ENCODE measurements at regions not wholly inside any gene's neighbourhood (a gene's known extent, or its start where the extent isn't known, plus 50 kb on each side); places are given as distances from the start of the nearest gene placed in this dataset.

DNA sequence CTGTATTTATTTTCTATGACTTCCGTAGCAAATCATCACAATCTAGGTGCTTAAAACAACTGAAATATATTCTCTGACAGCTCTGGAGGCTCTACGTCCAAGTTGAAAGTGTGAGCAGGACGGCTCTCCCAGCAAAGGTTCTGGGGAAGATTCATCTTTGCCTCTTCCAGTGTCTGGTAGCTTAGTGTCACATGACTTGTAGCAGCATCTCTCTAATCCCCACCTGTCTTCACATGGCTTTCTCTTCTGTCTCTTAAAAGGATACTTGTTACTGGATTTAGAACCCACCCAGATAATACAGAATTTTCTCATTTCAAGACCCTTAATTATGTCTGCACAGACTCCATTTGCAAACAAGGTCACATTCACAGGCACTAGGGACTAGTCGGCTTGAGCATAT is 687.7 kb upstream of the RBFOX1 start:
- TF ChIP-seq ELF4 (IDR thresholded peaks at IDR 0.05) (no peak), FOXA1 (IDR thresholded peaks at IDR 0.05) (no peak), L3MBTL2 (conservative IDR thresholded peaks at IDR 0.05) (no peak)
- ChIA-PET POLR2A (no interaction called here), CTCF (no interaction called here)
- no peak for DNase-seq (ENCODE audit: extremely low spot score)

GRCh38 chr16:6643080-6643686 is 689.5 kb upstream of the RBFOX1 start:
- ChIA-PET POLR2A (no interaction called here), CTCF (no interaction called here)
- peak; percentile 15 for DNase-seq (ENCODE audit: extremely low spot score)
- TF ChIP-seq CTBP1 (IDR thresholded peaks at IDR 0.05; ENCODE audit: borderline replicate concordance) (no peak), NFRKB (IDR thresholded peaks at IDR 0.05) (no peak), L3MBTL2 (conservative IDR thresholded peaks at IDR 0.05) (no peak), FOXK2 (IDR thresholded peaks at IDR 0.05) (no peak), HDGF (IDR thresholded peaks at IDR 0.05; ENCODE audit: borderline replicate concordance) (no peak), ELF4 (IDR thresholded peaks at IDR 0.05) (no peak), ARNT (IDR thresholded peaks at IDR 0.05) (no peak), BHLHE40 (IDR thresholded peaks at IDR 0.05; ENCODE audit: borderline replicate concordance) (no peak), FOXA1 (IDR thresholded peaks at IDR 0.05) (no peak), TARDBP (IDR thresholded peaks at IDR 0.05) (no peak), FOXM1 (IDR thresholded peaks at IDR 0.05; ENCODE audit: borderline replicate concordance) (no peak), ZNF384 (IDR thresholded peaks at IDR 0.05) (no peak), SUZ12 (IDR thresholded peaks at IDR 0.05) (no peak)

DNA sequence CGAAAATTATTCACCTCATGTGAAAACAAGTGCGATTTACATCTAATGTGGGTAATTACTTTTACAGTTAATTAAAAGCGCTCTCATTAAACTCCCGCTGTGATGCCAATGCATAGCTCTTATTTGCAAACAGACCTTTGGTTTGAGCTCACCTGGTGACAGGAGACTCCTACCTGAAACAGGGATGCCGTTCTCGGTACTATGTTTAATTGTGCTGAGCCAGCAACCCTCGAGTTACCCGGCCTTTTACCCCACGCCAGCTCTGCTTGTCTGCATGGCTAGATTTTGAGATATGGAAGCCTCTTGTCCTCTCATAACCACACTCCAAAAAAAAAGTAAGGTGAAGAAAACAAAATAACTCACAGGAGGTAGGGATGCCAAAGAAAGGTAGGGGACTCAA is 690.4 kb upstream of the RBFOX1 start:
- TF ChIP-seq TARDBP (IDR thresholded peaks at IDR 0.05) (no peak), FOXK2 (IDR thresholded peaks at IDR 0.05) (no peak), ZNF384 (IDR thresholded peaks at IDR 0.05) (no peak), PKNOX1 (IDR thresholded peaks at IDR 0.05) (no peak), BHLHE40 (IDR thresholded peaks at IDR 0.05; ENCODE audit: borderline replicate concordance) (no peak), FOXA1 (IDR thresholded peaks at IDR 0.05) (no peak), L3MBTL2 (conservative IDR thresholded peaks at IDR 0.05) (no peak), NFRKB (IDR thresholded peaks at IDR 0.05) (no peak), ELF4 (IDR thresholded peaks at IDR 0.05) (no peak), SUZ12 (IDR thresholded peaks at IDR 0.05) (no peak), CTBP1 (IDR thresholded peaks at IDR 0.05; ENCODE audit: borderline replicate concordance) (no peak), ARNT (IDR thresholded peaks at IDR 0.05) (no peak)
- ChIA-PET POLR2A (no interaction called here), CTCF (no interaction called here)
- no peak for DNase-seq (ENCODE audit: extremely low spot score)

GRCh38 chr16:6641091-6641490 is 691.6 kb upstream of the RBFOX1 start:
- POLR2A ChIA-PET = no interaction called here

GRCh38 chr16:6636457-6636856 is 696.2 kb upstream of the RBFOX1 start:
- TF ChIP-seq ARNT (IDR thresholded peaks at IDR 0.05) (no peak), FOXM1 (IDR thresholded peaks at IDR 0.05; ENCODE audit: borderline replicate concordance) (no peak), CTBP1 (IDR thresholded peaks at IDR 0.05; ENCODE audit: borderline replicate concordance) (no peak), BHLHE40 (IDR thresholded peaks at IDR 0.05; ENCODE audit: borderline replicate concordance) (no peak), HDGF (IDR thresholded peaks at IDR 0.05; ENCODE audit: borderline replicate concordance) (no peak), ZNF384 (IDR thresholded peaks at IDR 0.05) (no peak), FOXA1 (IDR thresholded peaks at IDR 0.05) (no peak), PKNOX1 (IDR thresholded peaks at IDR 0.05) (no peak), NFRKB (IDR thresholded peaks at IDR 0.05) (no peak), TARDBP (IDR thresholded peaks at IDR 0.05) (no peak), FOXK2 (IDR thresholded peaks at IDR 0.05) (no peak), L3MBTL2 (conservative IDR thresholded peaks at IDR 0.05) (no peak), SP1 (IDR thresholded peaks at IDR 0.05) (no peak), LEF1 (IDR thresholded peaks at IDR 0.05; ENCODE audit: borderline replicate concordance) (no peak), ELF4 (IDR thresholded peaks at IDR 0.05) (no peak)
- CTCF ChIA-PET = no interaction called here
- no peak for DNase-seq (ENCODE audit: extremely low spot score)
- POLR2A ChIA-PET = no interaction called here

More at GRCh38 chr16:6641091-6641490, 691.6 kb upstream of the RBFOX1 start:
- DNase-seq (ENCODE audit: extremely low spot score) = no peak
- TF ChIP-seq FOXK2 (IDR thresholded peaks at IDR 0.05) (no peak), L3MBTL2 (conservative IDR thresholded peaks at IDR 0.05) (no peak)
- CTCF ChIA-PET = no interaction called here

- ChIA-PET CTCF (no interaction called here), POLR2A (no interaction called here)
- TF ChIP-seq BHLHE40 (IDR thresholded peaks at IDR 0.05; ENCODE audit: borderline replicate concordance) (no peak), FOXK2 (IDR thresholded peaks at IDR 0.05) (no peak), L3MBTL2 (conservative IDR thresholded peaks at IDR 0.05) (no peak), SP1 (IDR thresholded peaks at IDR 0.05) (no peak), NFRKB (IDR thresholded peaks at IDR 0.05) (no peak), TARDBP (IDR thresholded peaks at IDR 0.05) (no peak), CTBP1 (IDR thresholded peaks at IDR 0.05; ENCODE audit: borderline replicate concordance) (no peak), SUZ12 (IDR thresholded peaks at IDR 0.05) (no peak), FOXM1 (IDR thresholded peaks at IDR 0.05; ENCODE audit: borderline replicate concordance) (no peak), ARNT (IDR thresholded peaks at IDR 0.05) (no peak), LEF1 (IDR thresholded peaks at IDR 0.05; ENCODE audit: borderline replicate concordance) (no peak)
- DNase-seq (ENCODE audit: extremely low spot score) = no peak
Observed at GRCh38 chr16:6634151-6634550, 698.5 kb upstream of the RBFOX1 start.

DNA sequence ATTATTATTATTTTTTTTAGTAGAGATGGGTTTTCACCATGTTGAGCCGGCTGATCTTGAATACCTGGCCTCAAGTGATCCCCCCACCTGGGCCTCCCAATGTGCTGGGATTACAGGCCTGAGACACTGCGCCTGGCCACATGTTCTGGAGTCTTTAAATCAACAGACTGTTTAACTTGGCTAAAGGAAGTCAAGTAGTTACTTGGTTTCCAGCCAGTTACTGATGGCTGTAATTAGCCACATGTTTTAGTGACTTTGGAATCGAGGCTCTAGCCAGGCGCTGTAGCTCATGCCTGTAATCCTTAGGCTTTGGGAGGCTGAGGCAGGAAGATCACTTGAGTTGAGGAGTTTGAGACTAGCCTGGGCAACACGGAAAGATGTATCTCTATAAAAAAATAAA is 699.2 kb upstream of the RBFOX1 start:
- no peak for DNase-seq (ENCODE audit: extremely low spot score)
- TF ChIP-seq FOXA1 (IDR thresholded peaks at IDR 0.05) (no peak), ARNT (IDR thresholded peaks at IDR 0.05) (no peak), FOXK2 (IDR thresholded peaks at IDR 0.05) (no peak), ELF4 (IDR thresholded peaks at IDR 0.05) (no peak), SP1 (IDR thresholded peaks at IDR 0.05) (no peak), ZNF384 (IDR thresholded peaks at IDR 0.05) (no peak), LEF1 (IDR thresholded peaks at IDR 0.05; ENCODE audit: borderline replicate concordance) (no peak), SUZ12 (IDR thresholded peaks at IDR 0.05) (no peak), BHLHE40 (IDR thresholded peaks at IDR 0.05; ENCODE audit: borderline replicate concordance) (no peak), FOXM1 (IDR thresholded peaks at IDR 0.05; ENCODE audit: borderline replicate concordance) (no peak), TARDBP (IDR thresholded peaks at IDR 0.05) (no peak), CTBP1 (IDR thresholded peaks at IDR 0.05; ENCODE audit: borderline replicate concordance) (no peak), HDGF (IDR thresholded peaks at IDR 0.05; ENCODE audit: borderline replicate concordance) (no peak)
- ChIA-PET CTCF (no interaction called here), POLR2A (no interaction called here)
